GM18502 (cell line): ENCODE measurements at regions not wholly inside any gene's neighbourhood (a gene's known extent, or its start where the extent isn't known, plus 50 kb on each side); places are given as distances from the start of the nearest gene placed in this dataset.
"Not testable (repeated sequence)": the region's sequence is repeated elsewhere in the genome, so short reads cannot be mapped to it uniquely, and the experiment has no call there.

Experiments used
- ATAC-seq: cut with Tn5 transposase; IDR thresholded peaks from one replicate; pipeline ENCODE4 v1.9.1; 2021; ENCODE audit warnings: mild to moderate bottlenecking; ENCODE audit not compliant: unreplicated experiment, poor library complexity

- ATAC-seq: no peak
These were observed 254.9 kb upstream of the CWC22 start for GRCh38 chr2:180261976-180262375.

GRCh38 chr2:180258579-180258978, 251.5 kb upstream of the CWC22 start:
- no peak for ATAC-seq

GRCh38 chr2:180258041-180258537, 251.0 kb upstream of the CWC22 start:
- no peak for ATAC-seq

- no peak for ATAC-seq
These were observed 250.2 kb upstream of the CWC22 start for GRCh38 chr2:180257247-180257646.

- ATAC-seq: no peak
These were observed 248.9 kb upstream of the CWC22 start for GRCh38 chr2:180255981-180256380.

- ATAC-seq: no peak
These were observed 247.8 kb upstream of the CWC22 start for GRCh38 chr2:180254872-180255271.

- ATAC-seq: no peak
These were observed 240.6 kb upstream of the CWC22 start for GRCh38 chr2:180247658-180248057.

GRCh38 chr2:180246268-180246667, 239.2 kb upstream of the CWC22 start:
- ATAC-seq: no peak

GRCh38 chr2:180240774-180241173, 233.7 kb upstream of the CWC22 start:
- no peak for ATAC-seq

- no peak for ATAC-seq
These were observed 231.6 kb upstream of the CWC22 start for GRCh38 chr2:180238729-180239128.

GRCh38 chr2:180236061-180236460, 229.0 kb upstream of the CWC22 start:
- not testable (repeated sequence) for ATAC-seq

GRCh38 chr2:180235506-180235905, 228.4 kb upstream of the CWC22 start:
- ATAC-seq: not testable (repeated sequence)

GRCh38 chr2:180234991-180235390, 227.9 kb upstream of the CWC22 start:
- ATAC-seq: not testable (repeated sequence)

- no peak for ATAC-seq
These were observed 223.9 kb upstream of the CWC22 start for GRCh38 chr2:180231015-180231414.

- ATAC-seq: no peak
These were observed 220.4 kb upstream of the CWC22 start for GRCh38 chr2:180227461-180227860.

GRCh38 chr2:180225118-180225517, 218.0 kb upstream of the CWC22 start:
- no peak for ATAC-seq

GRCh38 chr2:180222644-180223043, 215.5 kb upstream of the CWC22 start:
- no peak for ATAC-seq

GRCh38 chr2:180219491-180219890, 212.4 kb upstream of the CWC22 start:
- no peak for ATAC-seq

GRCh38 chr2:180208841-180209240, 201.7 kb upstream of the CWC22 start:
- ATAC-seq: no peak

GRCh38 chr2:180205621-180206235, 198.6 kb upstream of the CWC22 start:
- ATAC-seq: no peak

GRCh38 chr2:180203972-180204371, 196.9 kb upstream of the CWC22 start:
- ATAC-seq: no peak

GRCh38 chr2:180202467-180202951, 195.4 kb upstream of the CWC22 start:
- no peak for ATAC-seq
